IMR-90 (cell line): ENCODE measurements at regions not wholly inside any gene's neighbourhood (a gene's known extent, or its start where the extent isn't known, plus 50 kb on each side); places are given as distances from the start of the nearest gene placed in this dataset.

Experiments
- ATAC-seq: fragments of 200-7000 bp; cut with Tn5 transposase; 2 replicates; pipeline ENCODE4 v1.9.1; 2020; ENCODE audit warnings: low read depth, mild to moderate bottlenecking, moderate library complexity
- BruUV-seq: library from RNA; stranded (reverse); fragments of 400-500 nt; replicated peaks from 2 replicates; lab custom pipeline; 2021; lab: Mats Ljungman, UMichigan
- CTCF ChIA-PET: fragments of 300-600 bp; formaldehyde crosslinking; extraction: SDS; loops from one replicate; lab custom pipeline; 2021; ENCODE audit warnings: antibody characterized with exemption; lab: Yijun Ruan, JAX
- POLR2A ChIA-PET: fragments of 300-600 bp; sonication (Branson Sonifier 250); formaldehyde crosslinking; loops from one replicate; lab custom pipeline; 2022; ENCODE audit warnings: antibody characterized with exemption; ENCODE audit not compliant: unreplicated experiment; lab: Charles Lee
- DNase-seq: peaks from one replicate; pipeline ENCODE4 v3.0.0; 2013
- H2AFZ ChIP-seq: replicated peaks from 2 replicates; pipeline ENCODE3; 2013; ENCODE audit warnings: low read length, mild to moderate bottlenecking; ENCODE audit not compliant: poor library complexity
- H2AK5ac ChIP-seq: 2 replicates; pipeline ENCODE4 v1.6.1; 2013; ENCODE audit warnings: low read depth, low read length, inconsistent platforms
- H2AK9ac ChIP-seq: replicated peaks from 2 replicates; pipeline ENCODE3; 2013; ENCODE audit warnings: mild to moderate bottlenecking, low read depth, low read length, moderate library complexity; ENCODE audit not compliant: poor library complexity
- H2BK120ac ChIP-seq: 2 replicates; pipeline ENCODE4 v1.6.1; 2013; ENCODE audit warnings: low read depth, low read length, inconsistent platforms
- H2BK15ac ChIP-seq: 3 replicates; pipeline ENCODE4 v1.6.1; 2013; ENCODE audit warnings: low read depth, low read length, inconsistent platforms
- H2BK20ac ChIP-seq: 2 replicates; pipeline ENCODE4 v1.6.1; 2013; ENCODE audit warnings: low read depth, mild to moderate bottlenecking, inconsistent platforms, low read length, moderate library complexity
- H2BK5ac ChIP-seq: 2 replicates; pipeline ENCODE4 v1.6.1; 2013; ENCODE audit warnings: mild to moderate bottlenecking, low read depth, low read length, inconsistent platforms; ENCODE audit not compliant: poor library complexity, severe bottlenecking
- H3K14ac ChIP-seq: replicated peaks from 2 replicates; pipeline ENCODE4 v1.6.1; 2013; ENCODE audit warnings: low read depth, low read length, inconsistent platforms
- H3K18ac ChIP-seq: 2 replicates; pipeline ENCODE4 v1.6.1; 2013; ENCODE audit warnings: low read depth, low read length, control low read depth
- H3K23ac ChIP-seq: 2 replicates; pipeline ENCODE4 v1.6.1; 2013; ENCODE audit warnings: low read depth, low read length, inconsistent platforms
- H3K27ac ChIP-seq: 2 replicates; pipeline ENCODE4 v1.5.1; 2013; ENCODE audit warnings: mild to moderate bottlenecking, control low read depth, low read length; ENCODE audit not compliant: insufficient read depth
- H3K27me3 ChIP-seq: 2 replicates; pipeline ENCODE4 v1.6.1; 2013; ENCODE audit warnings: low read length; ENCODE audit not compliant: control insufficient read depth, insufficient read depth
- H3K36me3 ChIP-seq: 2 replicates; pipeline ENCODE4 v1.6.1; 2013; ENCODE audit warnings: low read length, mixed read lengths; ENCODE audit not compliant: control insufficient read depth, insufficient read depth
- H3K4ac ChIP-seq: 2 replicates; pipeline ENCODE4 v1.6.1; 2013; ENCODE audit warnings: low read depth, low read length, inconsistent platforms
- H3K4me1 ChIP-seq: 2 replicates; pipeline ENCODE4 v1.6.1; 2013; ENCODE audit warnings: low read length, mixed read lengths; ENCODE audit not compliant: control insufficient read depth, insufficient read depth
- H3K4me2 ChIP-seq: 2 replicates; pipeline ENCODE4 v1.6.1; 2013; ENCODE audit warnings: low read depth, mild to moderate bottlenecking, control low read depth, low read length, moderate library complexity
- H3K4me3 ChIP-seq: 2 replicates; pipeline ENCODE4 v1.5.1; 2013; ENCODE audit warnings: low read depth, mild to moderate bottlenecking, control low read depth, low read length, moderate library complexity; ENCODE audit not compliant: insufficient read depth
- H3K56ac ChIP-seq: 2 replicates; pipeline ENCODE4 v1.6.1; 2013; ENCODE audit warnings: low read length, inconsistent platforms; ENCODE audit not compliant: insufficient read depth; ENCODE audit errors: extremely low read depth
- H3K79me1 ChIP-seq, 2 experiments: 2 replicates each; pipeline ENCODE4 v1.6.1; 2013; ENCODE audit warnings: low read length in 2 of 2, inconsistent platforms in 1 of 2, low read depth in 1 of 2
- H3K9ac ChIP-seq: 2 replicates; pipeline ENCODE4 v1.6.1; 2013; ENCODE audit warnings: low read depth, low read length, control low read depth
- H3K9me1 ChIP-seq: 2 replicates; pipeline ENCODE4 v1.6.1; 2013; ENCODE audit warnings: low read length, inconsistent platforms; ENCODE audit not compliant: insufficient read depth
- H3K9me3 ChIP-seq: 2 replicates; pipeline ENCODE4 v1.6.1; 2013; ENCODE audit warnings: low read length; ENCODE audit not compliant: control insufficient read depth, insufficient read depth
- H4K20me1 ChIP-seq: 2 replicates; pipeline ENCODE4 v1.6.1; 2013; ENCODE audit warnings: low read length, inconsistent platforms; ENCODE audit not compliant: insufficient read depth
- H4K5ac ChIP-seq: 2 replicates; pipeline ENCODE4 v1.6.1; 2013; ENCODE audit warnings: mild to moderate bottlenecking, low read depth, low read length, control low read depth
- H4K8ac ChIP-seq, 2 experiments: 2 replicates each; pipeline ENCODE4 v1.6.1; 2013; ENCODE audit warnings: low read depth in 2 of 2, low read length in 2 of 2, control low read depth in 1 of 2, inconsistent platforms in 1 of 2
- H4K91ac ChIP-seq: 2 replicates; pipeline ENCODE4 v1.6.1; 2013; ENCODE audit warnings: low read depth, low read length, inconsistent platforms; ENCODE audit not compliant: insufficient read depth
- BHLHE40 ChIP-seq: fragments of 150-350 bp; IDR thresholded peaks from 2 replicates; pipeline ENCODE4 v1.6.1; 2016; ENCODE audit warnings: mild to moderate bottlenecking, low read depth, low read length
- CEBPB ChIP-seq: IDR thresholded peaks from 2 replicates; pipeline ENCODE4 v1.6.1; 2012; ENCODE audit warnings: low read depth, low read length, improper control_type of control experiment
- CHD1 ChIP-seq: IDR thresholded peaks from 2 replicates; pipeline ENCODE4 v1.6.1; 2012; ENCODE audit warnings: low read depth, low read length, improper control_type of control experiment
- FOS ChIP-seq: fragments of 150-350 bp; IDR thresholded peaks from 2 replicates; pipeline ENCODE4 v1.6.1; 2016; ENCODE audit warnings: low read depth, low read length
- MAFK ChIP-seq: IDR thresholded peaks from 2 replicates; pipeline ENCODE4 v1.6.1; 2012; ENCODE audit warnings: low read depth, low read length, improper control_type of control experiment
- MXI1 ChIP-seq: IDR thresholded peaks from 2 replicates; pipeline ENCODE4 v1.6.1; 2012; ENCODE audit warnings: low read depth, mild to moderate bottlenecking, low read length, moderate library complexity, borderline replicate concordance
- NFE2L2 ChIP-seq: fragments of 150-350 bp; IDR thresholded peaks from 2 replicates; pipeline ENCODE4 v1.6.1; 2016; ENCODE audit warnings: low read depth, mild to moderate bottlenecking, low read length
- POLR2A ChIP-seq: IDR thresholded peaks from 2 replicates; pipeline ENCODE4 v1.6.1; 2012; ENCODE audit warnings: mild to moderate bottlenecking, low read depth, low read length
- SMC3 ChIP-seq: fragments of 150-350 bp; IDR thresholded peaks from 2 replicates; pipeline ENCODE4 v1.6.1; 2016; ENCODE audit warnings: low read depth, mild to moderate bottlenecking, antibody characterized with exemption, low read length, moderate library complexity
- WGBS, 2 experiments: methylation state at CpG; one replicate each; pipeline versions ENCODE4 v1.1.5 to v1.1.7; 2013; ENCODE audit warnings: missing lambda C conversion rate in 2 of 2; ENCODE audit not compliant: insufficient read length in 1 of 2; ENCODE audit errors: extremely low coverage in 2 of 2; 5-methylcytosine and 5-hydroxymethylcytosine counted together
- dilution Hi-C: fragments of 300-500 bp; cut with HindIII; formaldehyde crosslinking; loops from one replicate; pipeline ENCODE4 v1.14.3; 2018; ENCODE audit warnings: low sequenced_read_pairs; ENCODE audit not compliant: unreplicated experiment
- in situ Hi-C: fragments of 300-500 bp; cut with MboI; formaldehyde crosslinking; loops from 3 replicates; pipeline ENCODE4 v1.14.3; 2019; ENCODE audit warnings: low sequenced_read_pairs, inconsistent platforms, mixed read lengths
- intact Hi-C: fragments of 100-400 bp; cut with micrococcal nuclease; formaldehyde crosslinking; loops from 2 replicates; pipeline ENCODE4 v1.10.0; 2022
- TF ChIP-seq, protein P1 (sequence below): fragments of 150-350 bp; IDR thresholded peaks from 2 replicates; pipeline ENCODE4 v1.6.1; 2017; ENCODE audit warnings: mild to moderate bottlenecking, antibody characterized with exemption, low read length, low read depth
- TF ChIP-seq, protein P2 (sequence below): fragments of 150-350 bp; IDR thresholded peaks from 2 replicates; pipeline ENCODE4 v1.6.1; 2016; ENCODE audit warnings: low read depth, mild to moderate bottlenecking, low read length, moderate library complexity, borderline replicate concordance

DNA sequence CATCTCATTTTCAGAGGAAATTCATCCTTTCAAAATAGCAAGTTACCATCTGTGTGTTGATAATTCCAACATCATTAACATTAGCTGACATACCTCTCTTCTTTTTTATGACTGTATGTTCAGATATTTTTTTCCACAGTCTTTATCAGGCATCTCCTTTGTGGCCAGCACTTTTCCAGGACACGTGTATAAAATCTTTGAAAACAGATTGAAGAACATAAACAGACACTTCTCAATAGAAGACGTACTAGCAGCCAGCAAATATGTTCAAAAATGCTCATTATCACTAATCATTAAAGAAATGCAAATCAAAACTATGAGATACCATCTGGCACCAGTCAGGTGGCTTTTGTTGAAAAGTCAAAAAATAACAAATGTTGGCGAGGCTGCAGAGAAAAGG, 734.3 kb downstream of the SEMA5A start:
- intact Hi-C loops: no loop called here
- Histone ChIP-seq H2BK20ac (no peak overlapping the region), H3K4me3 (no peak overlapping the region), H2BK120ac (no peak overlapping the region), H3K4ac (no peak overlapping the region), H3K36me3 (no peaks in the 10 kb centered on the region), H3K4me2 (no peak overlapping the region), H4K91ac (no peak overlapping the region), H2BK15ac (no peak overlapping the region), H3K27me3 (no peaks in the 10 kb centered on the region), H3K9ac (no peak overlapping the region), H3K79me1 (no peaks in the 10 kb centered on the region), H3K9me1 (no peaks in the 10 kb centered on the region), H2BK5ac (no peak overlapping the region), H3K27ac (no peak overlapping the region), H4K8ac (no peak overlapping the region), H4K5ac (no peak overlapping the region), H3K14ac (no peak overlapping the region), H2AK9ac (no peak overlapping the region), H3K4me1 (no peaks in the 10 kb centered on the region), H2AK5ac (no peak overlapping the region), H3K18ac (no peak overlapping the region), H3K56ac (no peak overlapping the region), H3K9me3 (peaks cover 4% of the 10 kb centered on the region; the same call in 1 of the 2 replicates), H4K20me1 (no peaks in the 10 kb centered on the region), H2AFZ (no peak overlapping the region), H3K23ac (no peak overlapping the region)
- CTCF ChIA-PET: no interaction called here
- POLR2A ChIA-PET: no interaction called here
- TF ChIP-seq POLR2A: no peak
- no peak for TF ChIP-seq NFE2L2
- no peak for TF ChIP-seq MXI1
- no peak for TF ChIP-seq CHD1
- TF ChIP-seq SMC3: no peak
- no peak for TF ChIP-seq BHLHE40
- TF ChIP-seq FOS: no peak
- TF ChIP-seq, protein P1, sequence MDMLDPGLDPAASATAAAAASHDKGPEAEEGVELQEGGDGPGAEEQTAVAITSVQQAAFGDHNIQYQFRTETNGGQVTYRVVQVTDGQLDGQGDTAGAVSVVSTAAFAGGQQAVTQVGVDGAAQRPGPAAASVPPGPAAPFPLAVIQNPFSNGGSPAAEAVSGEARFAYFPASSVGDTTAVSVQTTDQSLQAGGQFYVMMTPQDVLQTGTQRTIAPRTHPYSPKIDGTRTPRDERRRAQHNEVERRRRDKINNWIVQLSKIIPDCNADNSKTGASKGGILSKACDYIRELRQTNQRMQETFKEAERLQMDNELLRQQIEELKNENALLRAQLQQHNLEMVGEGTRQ: no peak
- TF ChIP-seq, protein P2, sequence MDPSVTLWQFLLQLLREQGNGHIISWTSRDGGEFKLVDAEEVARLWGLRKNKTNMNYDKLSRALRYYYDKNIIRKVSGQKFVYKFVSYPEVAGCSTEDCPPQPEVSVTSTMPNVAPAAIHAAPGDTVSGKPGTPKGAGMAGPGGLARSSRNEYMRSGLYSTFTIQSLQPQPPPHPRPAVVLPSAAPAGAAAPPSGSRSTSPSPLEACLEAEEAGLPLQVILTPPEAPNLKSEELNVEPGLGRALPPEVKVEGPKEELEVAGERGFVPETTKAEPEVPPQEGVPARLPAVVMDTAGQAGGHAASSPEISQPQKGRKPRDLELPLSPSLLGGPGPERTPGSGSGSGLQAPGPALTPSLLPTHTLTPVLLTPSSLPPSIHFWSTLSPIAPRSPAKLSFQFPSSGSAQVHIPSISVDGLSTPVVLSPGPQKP: no peak
- TF ChIP-seq CEBPB: no peak
- no peak for TF ChIP-seq MAFK
- BruUV-seq: no TSS peak
- DNase-seq (no peak), ATAC-seq (no peak)
- no CpG with 5 or more reads among the region's 3 CpGs for WGBS, 2 experiments
- dilution Hi-C loops: no loop called here
- in situ Hi-C loops: no loop called here
